ENCODE measurements at regions not wholly inside any gene's neighbourhood (a gene's known extent, or its start where the extent isn't known, plus 50 kb on each side); places are given as distances from the start of the nearest gene placed in this dataset.

DNA sequence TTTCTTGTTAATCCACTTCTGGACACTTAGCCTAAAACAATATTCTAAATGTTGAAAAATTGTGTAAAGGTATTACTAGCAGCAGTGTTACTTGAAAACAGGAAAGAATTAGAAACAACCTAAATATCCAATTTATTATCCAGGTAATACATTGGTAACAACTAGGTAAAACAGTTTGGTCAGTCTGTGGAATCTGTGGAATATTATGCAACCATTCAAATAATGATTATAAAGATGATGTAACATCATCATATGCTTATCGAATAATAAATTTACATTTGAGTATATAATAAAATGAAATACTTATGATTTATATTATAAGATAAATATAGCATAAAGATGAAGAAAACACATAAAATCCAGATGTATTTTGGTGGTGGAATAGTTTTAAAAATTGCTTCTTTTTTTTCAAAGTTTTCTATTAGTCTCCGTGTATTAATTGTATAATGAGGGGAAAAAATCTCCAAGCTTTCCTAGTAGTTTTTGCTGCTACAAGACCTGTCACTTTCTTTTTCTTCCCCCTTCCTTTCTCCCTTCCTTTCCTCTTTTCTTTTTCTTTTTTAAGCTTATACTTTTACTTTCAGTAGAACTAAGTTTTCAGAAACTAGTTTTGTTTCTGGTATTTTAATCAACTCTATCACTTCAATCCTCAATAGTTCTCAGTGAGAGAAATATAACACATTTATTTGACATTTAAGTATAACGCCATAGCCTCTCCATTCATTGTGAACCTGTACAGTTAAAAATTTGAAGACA lies 197.8 kb upstream of the HMCN1 start:
- no peaks in the 10 kb centered on the region for H3K27me3 Mint-ChIP-seq (ENCODE audit: unreplicated experiment)
- H3K9me3 Mint-ChIP-seq (ENCODE audit: low read depth, unreplicated experiment), result peaks cover 5% of the 10 kb centered on the region
- CTCF ChIA-PET, result no interaction called here
- no peak for TF ChIP-seq CTCF (IDR thresholded peaks at IDR 0.05; ENCODE audit: unreplicated experiment)
- intact Hi-C loops (cut with micrococcal nuclease; ENCODE audit: unreplicated experiment), result no loop called here
- H3K36me3 Mint-ChIP-seq (ENCODE audit: insufficient read depth, unreplicated experiment), result no peaks in the 10 kb centered on the region
- no TSS peak for BruUV-seq (replicated peaks)
- H3K4me1 Mint-ChIP-seq (ENCODE audit: low read depth, unreplicated experiment), result peaks cover 1% of the 10 kb centered on the region
- DNase-seq, result no peak
- no peak overlapping the region for H3K27ac Mint-ChIP-seq (ENCODE audit: unreplicated experiment)
- H3K4me3 Mint-ChIP-seq (ENCODE audit: low read depth, unreplicated experiment), result no peak overlapping the region

DNA sequence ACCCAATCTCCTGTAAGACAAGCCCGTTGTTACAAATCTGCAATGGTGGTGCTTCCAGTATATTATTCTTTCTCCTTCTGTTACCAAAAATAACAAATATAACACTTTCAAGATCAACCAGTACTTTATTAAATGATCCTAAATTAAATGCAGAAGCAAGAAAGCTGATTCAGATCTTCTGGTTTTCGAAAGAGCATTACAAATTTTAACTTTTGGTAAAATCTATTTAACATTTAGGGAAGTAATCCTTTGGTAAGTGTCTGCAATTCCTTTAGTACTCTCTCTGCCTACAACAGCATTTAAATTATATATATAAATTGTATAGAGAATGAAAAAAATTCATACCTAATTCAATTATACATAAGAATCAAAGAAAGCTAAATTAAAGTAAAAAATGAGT lies 198.6 kb upstream of the HMCN1 start:
- no peak for TF ChIP-seq CTCF (IDR thresholded peaks at IDR 0.05; ENCODE audit: unreplicated experiment)
- no peak for DNase-seq
- Mint-ChIP-seq H3K27me3 (ENCODE audit: unreplicated experiment) (no peaks in the 10 kb centered on the region), H3K4me1 (ENCODE audit: low read depth, unreplicated experiment) (no peaks in the 10 kb centered on the region), H3K36me3 (ENCODE audit: insufficient read depth, unreplicated experiment) (no peaks in the 10 kb centered on the region), H3K4me3 (ENCODE audit: low read depth, unreplicated experiment) (no peak overlapping the region), H3K27ac (ENCODE audit: unreplicated experiment) (no peak overlapping the region), H3K9me3 (ENCODE audit: low read depth, unreplicated experiment) (peaks cover 7% of the 10 kb centered on the region)
- CTCF ChIA-PET, result no interaction called here
- no TSS peak for BruUV-seq (replicated peaks)
- intact Hi-C loops (cut with micrococcal nuclease; ENCODE audit: unreplicated experiment), result no loop called here

GRCh38 chr1:185534801-185535200 lies 199.4 kb upstream of the HMCN1 start:
- Mint-ChIP-seq H3K9me3 (ENCODE audit: low read depth, unreplicated experiment) (peaks cover 6% of the 10 kb centered on the region), H3K36me3 (ENCODE audit: insufficient read depth, unreplicated experiment) (no peaks in the 10 kb centered on the region), H3K27me3 (ENCODE audit: unreplicated experiment) (no peaks in the 10 kb centered on the region), H3K27ac (ENCODE audit: unreplicated experiment) (no peak overlapping the region), H3K4me1 (ENCODE audit: low read depth, unreplicated experiment) (no peaks in the 10 kb centered on the region), H3K4me3 (ENCODE audit: low read depth, unreplicated experiment) (no peak overlapping the region)
- CTCF ChIA-PET, result no interaction called here
- no TSS peak for BruUV-seq (replicated peaks)
- no peak for TF ChIP-seq CTCF (IDR thresholded peaks at IDR 0.05; ENCODE audit: unreplicated experiment)
- intact Hi-C loops (cut with micrococcal nuclease; ENCODE audit: unreplicated experiment), result no loop called here
- no peak for DNase-seq

GRCh38 chr1:185533596-185533995 lies 200.6 kb upstream of the HMCN1 start:
- TF ChIP-seq CTCF (IDR thresholded peaks at IDR 0.05; ENCODE audit: unreplicated experiment), result no peak
- no TSS peak for BruUV-seq (replicated peaks)
- peaks cover 3% of the 10 kb centered on the region for H3K9me3 Mint-ChIP-seq (ENCODE audit: low read depth, unreplicated experiment)
- H3K4me3 Mint-ChIP-seq (ENCODE audit: low read depth, unreplicated experiment), result no peak overlapping the region
- H3K27me3 Mint-ChIP-seq (ENCODE audit: unreplicated experiment), result no peaks in the 10 kb centered on the region
- H3K4me1 Mint-ChIP-seq (ENCODE audit: low read depth, unreplicated experiment), result no peaks in the 10 kb centered on the region
- H3K36me3 Mint-ChIP-seq (ENCODE audit: insufficient read depth, unreplicated experiment), result no peaks in the 10 kb centered on the region
- CTCF ChIA-PET, result no interaction called here
- no peak for DNase-seq
- intact Hi-C loops (cut with micrococcal nuclease; ENCODE audit: unreplicated experiment), result loop anchor here (1.0 kb wide), 1 partner anchor 23 kb away; no protein-coding TSS in a partner anchor
- H3K27ac Mint-ChIP-seq (ENCODE audit: unreplicated experiment), result no peak overlapping the region
